ENCODE measurements at regions not wholly inside any gene's neighbourhood (a gene's known extent, or its start where the extent isn't known, plus 50 kb on each side); places are given as distances from the start of the nearest gene placed in this dataset.

DNA sequence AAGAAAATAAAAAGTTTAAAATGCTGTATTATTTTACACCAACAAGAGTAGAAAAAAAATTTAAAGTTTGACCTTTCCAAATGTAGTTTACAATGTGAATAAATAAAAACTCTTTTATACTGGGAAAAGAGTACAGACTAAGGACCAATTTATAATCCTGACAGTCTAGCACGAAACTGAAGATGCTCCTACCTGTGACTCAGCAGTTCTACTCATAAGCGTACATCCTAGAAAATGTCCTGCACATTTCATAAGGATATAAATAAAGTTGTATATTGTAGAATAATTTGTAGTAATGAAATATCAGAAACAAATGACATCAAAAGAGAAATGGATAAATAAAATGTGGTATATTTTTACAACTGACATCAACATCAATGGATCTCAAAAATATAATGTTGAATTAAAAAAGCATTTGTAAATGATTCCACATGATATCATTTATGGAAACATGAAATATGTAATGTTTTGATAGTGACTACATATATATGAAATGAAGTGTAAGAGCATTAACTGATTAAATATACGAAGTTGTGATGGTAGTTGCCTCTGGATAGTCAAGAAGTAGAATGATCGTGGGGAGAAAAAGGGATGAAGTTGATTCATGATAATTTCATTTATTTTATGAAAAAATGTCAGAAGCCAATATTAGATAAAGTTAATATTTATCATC, 161.3 kb upstream of the CBLB start:
- H3K4me1 ChIP-seq = peaks cover 8% of the 10 kb centered on the region
- no peaks in the 10 kb centered on the region for H3K27me3 ChIP-seq (ENCODE audit: low read depth)
- intact Hi-C loops (cut with micrococcal nuclease) = no loop called here
- no peaks in the 10 kb centered on the region for H3K9me3 ChIP-seq (replicated peaks)
- DNase-seq = no peak
- H3K36me3 ChIP-seq = no peaks in the 10 kb centered on the region
- TF ChIP-seq, protein P1, sequence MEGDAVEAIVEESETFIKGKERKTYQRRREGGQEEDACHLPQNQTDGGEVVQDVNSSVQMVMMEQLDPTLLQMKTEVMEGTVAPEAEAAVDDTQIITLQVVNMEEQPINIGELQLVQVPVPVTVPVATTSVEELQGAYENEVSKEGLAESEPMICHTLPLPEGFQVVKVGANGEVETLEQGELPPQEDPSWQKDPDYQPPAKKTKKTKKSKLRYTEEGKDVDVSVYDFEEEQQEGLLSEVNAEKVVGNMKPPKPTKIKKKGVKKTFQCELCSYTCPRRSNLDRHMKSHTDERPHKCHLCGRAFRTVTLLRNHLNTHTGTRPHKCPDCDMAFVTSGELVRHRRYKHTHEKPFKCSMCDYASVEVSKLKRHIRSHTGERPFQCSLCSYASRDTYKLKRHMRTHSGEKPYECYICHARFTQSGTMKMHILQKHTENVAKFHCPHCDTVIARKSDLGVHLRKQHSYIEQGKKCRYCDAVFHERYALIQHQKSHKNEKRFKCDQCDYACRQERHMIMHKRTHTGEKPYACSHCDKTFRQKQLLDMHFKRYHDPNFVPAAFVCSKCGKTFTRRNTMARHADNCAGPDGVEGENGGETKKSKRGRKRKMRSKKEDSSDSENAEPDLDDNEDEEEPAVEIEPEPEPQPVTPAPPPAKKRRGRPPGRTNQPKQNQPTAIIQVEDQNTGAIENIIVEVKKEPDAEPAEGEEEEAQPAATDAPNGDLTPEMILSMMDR (IDR thresholded peaks at IDR 0.05; ENCODE audit: borderline replicate concordance) = no peak
- H3K4me3 ChIP-seq = no peak overlapping the region
- no peak overlapping the region for H3K27ac ChIP-seq (replicated peaks)

DNA sequence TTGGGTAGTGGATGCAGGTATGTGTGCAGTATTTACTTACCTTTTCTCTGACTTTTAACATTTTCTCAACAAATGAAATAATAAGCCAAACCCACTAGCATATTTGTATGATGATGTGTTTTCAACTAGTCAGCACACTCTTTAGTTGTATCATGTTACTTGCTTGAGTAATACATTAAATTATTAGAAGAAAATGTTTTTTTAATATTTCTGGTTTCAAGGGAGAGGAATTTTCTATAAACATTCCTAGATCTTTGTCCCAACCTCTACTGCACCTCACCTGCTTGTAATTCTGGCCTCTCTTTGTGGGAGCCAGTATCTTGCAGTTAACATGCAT, 161.8 kb upstream of the CBLB start:
- TF ChIP-seq, protein P1 (IDR thresholded peaks at IDR 0.05; ENCODE audit: borderline replicate concordance) = no peak
- Histone ChIP-seq H3K9me3 (replicated peaks) (no peaks in the 10 kb centered on the region), H3K36me3 (no peaks in the 10 kb centered on the region), H3K27ac (replicated peaks) (no peak overlapping the region), H3K4me3 (no peak overlapping the region), H3K27me3 (ENCODE audit: low read depth) (no peaks in the 10 kb centered on the region), H3K4me1 (peaks cover 7% of the 10 kb centered on the region)
- intact Hi-C loops (cut with micrococcal nuclease) = no loop called here
- DNase-seq = no peak

GRCh38 chr3:106032479-106032878, 163.7 kb upstream of the CBLB start:
- Histone ChIP-seq H3K4me1 (peaks cover 6% of the 10 kb centered on the region), H3K9me3 (replicated peaks) (no peaks in the 10 kb centered on the region), H3K4me3 (no peak overlapping the region), H3K27me3 (ENCODE audit: low read depth) (no peaks in the 10 kb centered on the region), H3K27ac (replicated peaks) (no peak overlapping the region), H3K36me3 (no peaks in the 10 kb centered on the region)
- TF ChIP-seq, protein P1 (IDR thresholded peaks at IDR 0.05; ENCODE audit: borderline replicate concordance) = no peak
- DNase-seq = no peak
- intact Hi-C loops (cut with micrococcal nuclease) = no loop called here

DNA sequence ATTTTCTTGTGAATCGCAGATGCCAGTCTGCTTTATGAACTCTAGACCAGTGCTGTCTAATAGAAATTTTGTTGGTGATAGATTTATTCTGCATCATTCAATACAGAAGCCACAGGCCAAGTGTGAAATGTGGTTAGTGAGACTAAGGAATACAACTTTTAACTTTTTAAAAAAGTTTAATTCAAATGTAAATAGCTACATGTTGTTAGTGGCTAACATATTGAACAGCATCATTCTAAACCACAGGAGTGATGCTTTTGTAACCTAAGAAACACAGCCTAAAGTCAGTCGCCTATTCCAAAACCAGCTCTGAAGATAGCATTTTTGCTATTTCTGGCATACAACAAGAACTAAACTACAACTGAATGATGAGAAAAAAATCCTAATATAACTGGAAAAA, 164.8 kb upstream of the CBLB start:
- Histone ChIP-seq H3K36me3 (no peaks in the 10 kb centered on the region), H3K27me3 (ENCODE audit: low read depth) (no peaks in the 10 kb centered on the region), H3K9me3 (replicated peaks) (peaks cover 7% of the 10 kb centered on the region), H3K4me3 (no peak overlapping the region), H3K4me1 (peaks cover 6% of the 10 kb centered on the region), H3K27ac (replicated peaks) (no peak overlapping the region)
- no peak for DNase-seq
- intact Hi-C loops (cut with micrococcal nuclease) = no loop called here
- TF ChIP-seq, protein P1 (IDR thresholded peaks at IDR 0.05; ENCODE audit: borderline replicate concordance) = no peak

DNA sequence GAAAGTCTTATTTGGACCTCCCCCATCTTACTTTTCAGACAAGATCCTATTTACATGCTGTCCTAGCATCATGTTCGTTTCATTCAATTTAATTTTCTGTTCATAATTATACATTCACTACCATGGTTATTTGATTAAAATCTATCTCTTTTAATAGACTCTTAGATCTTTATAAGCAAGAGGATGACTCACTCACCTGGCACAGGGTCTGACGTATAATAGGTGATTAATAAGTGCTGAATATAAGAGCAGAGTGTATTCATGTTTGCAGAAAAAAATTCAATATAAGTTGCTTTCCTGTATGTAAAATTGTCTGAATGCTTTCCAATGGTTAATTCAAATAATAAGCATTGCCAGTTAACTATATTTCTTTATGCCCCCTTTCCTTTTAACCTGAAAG, 165.5 kb upstream of the CBLB start:
- no peak for DNase-seq
- Histone ChIP-seq H3K27ac (replicated peaks) (no peak overlapping the region), H3K9me3 (replicated peaks) (peaks cover 12% of the 10 kb centered on the region), H3K27me3 (ENCODE audit: low read depth) (no peaks in the 10 kb centered on the region), H3K36me3 (no peaks in the 10 kb centered on the region), H3K4me3 (no peak overlapping the region), H3K4me1 (peaks cover 6% of the 10 kb centered on the region)
- intact Hi-C loops (cut with micrococcal nuclease) = no loop called here
- TF ChIP-seq, protein P1 (IDR thresholded peaks at IDR 0.05; ENCODE audit: borderline replicate concordance) = no peak
